Stimulated activated CD4-positive, alpha-beta T cell treated with anti-CD3 and anti-CD28 coated beads, Interleukin-4, amount 100 ng/mL, for 4 hours (primary cell): ENCODE measurements at regions not wholly inside any gene's neighbourhood (a gene's known extent, or its start where the extent isn't known, plus 50 kb on each side); places are given as distances from the start of the nearest gene placed in this dataset.

Source experiments
- DNase-seq, 2 experiments: peaks; one replicate each; pipeline ENCODE4 v3.0.0-alpha.2; 2020

DNA sequence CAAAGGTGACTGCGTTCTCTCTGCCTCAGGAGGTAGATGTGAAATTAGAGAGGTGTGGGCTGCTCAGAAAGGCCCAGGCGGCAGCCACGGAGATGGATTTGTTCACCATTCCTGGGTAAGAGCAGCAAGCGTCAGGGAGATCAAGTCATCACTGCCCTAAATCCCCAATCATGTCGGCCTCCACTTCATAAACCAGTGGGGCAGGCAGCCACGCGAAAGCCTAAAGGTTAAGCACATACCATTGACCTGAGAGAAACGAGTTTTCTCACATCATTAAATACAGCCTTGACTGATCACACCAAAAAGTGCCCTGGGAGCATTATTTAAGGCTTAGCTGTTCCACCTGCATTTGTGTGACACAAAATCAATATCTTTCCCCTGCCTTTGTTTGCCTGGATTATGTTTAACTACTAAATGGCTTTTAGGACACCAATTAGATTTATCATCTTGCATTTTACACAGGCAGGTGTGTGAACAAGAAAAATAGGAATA, 50.7 kb upstream of the FOXB1 start:
- DNase-seq = no peak

DNA sequence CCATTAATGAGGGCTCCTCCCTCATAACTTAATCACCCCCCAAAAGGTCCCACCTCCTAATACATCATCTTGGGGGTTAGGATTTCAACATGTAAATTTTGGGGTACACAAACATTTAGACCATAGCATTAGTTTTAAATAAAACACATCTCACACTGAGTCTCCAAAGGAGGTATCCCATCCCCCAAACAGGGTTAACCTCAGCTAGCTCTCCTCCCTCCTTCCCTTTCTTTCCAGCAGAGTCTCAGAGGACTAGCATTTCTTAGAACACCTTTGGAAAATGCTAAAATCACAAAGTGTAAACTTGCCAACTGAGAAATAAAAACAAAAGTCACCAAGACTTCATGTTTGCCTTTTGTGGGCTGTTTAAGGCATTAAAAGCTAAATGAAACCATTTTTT, 51.2 kb upstream of the FOXB1 start:
- no peak for DNase-seq

DNA sequence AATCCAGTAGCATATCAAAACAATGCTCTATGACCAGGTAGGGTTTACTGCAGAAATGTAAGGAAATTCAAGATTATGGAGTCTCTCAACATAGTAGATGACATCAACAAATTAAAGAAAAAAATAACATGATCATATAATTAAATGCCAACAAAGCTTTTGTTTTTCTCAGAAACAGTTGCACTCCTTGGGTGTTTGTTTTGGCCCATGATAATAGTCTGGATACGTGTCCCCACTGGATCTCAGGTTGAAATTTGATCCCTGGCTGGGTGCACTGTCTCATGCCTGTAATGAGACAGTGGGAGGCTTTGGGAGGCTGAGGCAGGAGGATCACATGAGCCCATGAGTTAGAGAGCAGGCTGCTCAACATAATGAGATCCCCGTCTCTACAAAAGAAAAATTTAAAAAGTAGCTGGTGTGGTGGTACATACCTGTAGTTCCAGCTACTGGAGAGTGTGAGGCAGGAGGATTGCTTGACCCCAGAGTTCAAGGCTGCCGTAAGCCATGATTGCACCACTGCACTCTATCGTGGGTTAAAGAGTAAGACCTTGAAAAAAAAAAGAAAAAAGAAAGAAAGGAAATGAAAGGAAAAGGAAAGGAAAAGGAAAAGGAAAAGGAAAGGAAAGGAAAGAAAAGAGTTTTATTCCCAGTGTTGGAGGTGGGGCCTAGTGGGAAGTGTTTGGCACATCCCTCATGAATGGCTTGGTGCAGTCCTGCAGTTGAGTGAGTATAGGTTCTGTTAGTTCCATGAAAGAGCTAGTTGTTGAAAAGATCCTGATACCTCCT, 53.3 kb upstream of the FOXB1 start:
- DNase-seq = no peak

DNA sequence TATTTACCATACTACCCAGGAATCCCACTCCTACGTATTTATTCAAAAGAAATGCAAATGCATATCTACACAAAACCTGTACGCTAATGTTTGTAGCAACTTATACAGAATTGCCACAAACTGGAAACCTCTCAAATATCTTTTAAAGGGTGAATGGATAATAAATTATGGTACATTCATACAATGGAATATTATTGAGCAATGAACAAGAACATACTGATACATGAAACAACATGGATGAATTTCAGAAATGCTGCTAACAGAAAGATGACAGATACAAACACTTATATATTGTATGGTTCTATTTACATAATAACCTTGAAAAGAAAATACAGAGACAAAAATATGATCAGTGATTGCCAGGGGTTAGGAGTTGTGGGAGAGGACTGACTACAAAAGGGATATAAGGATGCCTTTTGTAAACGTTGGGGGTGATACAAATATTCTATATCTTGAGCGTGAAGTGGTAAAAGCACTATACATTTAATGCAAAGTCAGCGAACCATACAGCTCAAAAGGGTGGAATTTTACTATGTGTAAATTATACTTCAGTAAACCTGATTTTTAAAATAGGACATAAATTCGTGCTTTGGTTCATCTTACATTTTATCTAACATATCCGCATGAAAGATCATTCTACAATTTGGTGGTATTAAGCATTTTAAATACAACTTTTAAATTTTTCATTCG, 55.0 kb upstream of the FOXB1 start:
- no peak for DNase-seq

DNA sequence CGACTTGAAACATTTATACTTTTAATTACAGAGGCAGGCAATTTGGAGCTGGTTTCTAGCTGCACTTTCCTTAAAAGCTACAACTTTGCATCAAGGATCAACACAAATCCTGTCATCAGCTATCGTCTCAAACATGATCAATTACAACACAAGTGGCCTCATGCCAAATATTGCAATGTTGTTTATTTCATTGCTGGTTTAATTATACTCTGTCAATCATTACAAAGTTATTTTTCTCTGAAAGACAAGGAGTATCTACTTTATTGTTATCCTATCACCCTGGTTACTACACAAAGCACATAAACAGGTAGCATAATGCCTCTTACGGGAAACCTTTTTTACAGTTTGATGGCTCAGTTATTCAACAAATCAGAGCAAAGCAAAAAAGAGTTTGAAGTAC, 58.0 kb upstream of the FOXB1 start:
- DNase-seq = no peak

DNA sequence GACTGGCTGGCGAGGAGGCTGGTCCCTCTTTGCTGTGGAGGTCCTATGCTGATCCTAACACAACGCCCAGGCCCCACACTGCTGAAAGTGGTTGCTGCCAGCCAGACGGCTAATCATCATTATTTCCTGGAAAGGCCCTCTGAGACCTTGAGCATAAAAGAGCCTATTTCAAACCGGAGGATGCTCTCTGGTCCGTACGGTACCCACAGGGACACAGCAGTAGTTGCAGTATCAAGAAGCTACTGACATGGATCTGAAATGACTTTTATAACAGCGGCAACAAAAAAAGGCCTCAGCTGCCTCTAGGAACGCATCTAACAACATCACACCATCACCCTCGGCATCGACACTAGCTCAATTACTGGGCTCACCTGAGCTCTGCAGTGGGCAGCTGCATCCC, 59.1 kb upstream of the FOXB1 start:
- DNase-seq = no peak

DNA sequence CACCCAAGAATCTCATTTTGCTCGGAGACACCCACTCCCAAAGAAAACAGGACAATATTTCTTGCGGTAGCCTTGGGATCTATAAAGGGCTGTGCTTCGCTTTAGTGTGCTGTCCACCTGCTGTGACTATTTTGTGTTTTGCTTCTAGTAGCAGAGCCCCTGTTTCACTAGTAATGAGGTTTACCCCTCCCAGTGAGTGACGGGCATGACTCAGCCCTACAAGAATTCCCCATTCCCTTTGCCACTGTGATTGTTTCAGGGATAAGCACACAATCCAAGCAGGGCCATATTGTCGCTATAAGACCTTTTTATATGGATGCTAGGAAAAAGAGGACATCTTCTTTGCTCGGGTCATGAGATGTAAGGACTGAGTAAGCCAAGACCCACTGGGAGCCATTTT, 62.5 kb upstream of the FOXB1 start:
- no peak for DNase-seq

DNA sequence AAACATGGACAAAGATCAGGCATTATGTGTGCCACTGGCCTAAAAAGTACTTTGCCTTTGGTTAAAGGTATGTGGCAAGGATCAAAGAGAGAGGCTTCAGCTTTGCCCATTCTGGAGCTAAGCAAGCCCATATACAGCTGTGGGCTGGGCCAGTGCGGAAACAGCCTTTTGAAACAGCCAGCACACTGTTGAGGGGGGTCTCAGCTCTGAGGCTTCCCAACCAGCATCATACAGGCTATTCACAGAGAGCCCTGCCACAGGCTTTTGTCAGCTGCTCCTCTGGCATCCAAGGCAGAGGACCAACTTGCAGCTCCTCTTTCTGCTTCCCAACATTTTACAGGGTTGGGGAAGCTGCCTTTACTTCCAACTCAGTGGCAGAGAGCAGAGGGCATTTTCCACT, 63.2 kb upstream of the FOXB1 start:
- no peak for DNase-seq

DNA sequence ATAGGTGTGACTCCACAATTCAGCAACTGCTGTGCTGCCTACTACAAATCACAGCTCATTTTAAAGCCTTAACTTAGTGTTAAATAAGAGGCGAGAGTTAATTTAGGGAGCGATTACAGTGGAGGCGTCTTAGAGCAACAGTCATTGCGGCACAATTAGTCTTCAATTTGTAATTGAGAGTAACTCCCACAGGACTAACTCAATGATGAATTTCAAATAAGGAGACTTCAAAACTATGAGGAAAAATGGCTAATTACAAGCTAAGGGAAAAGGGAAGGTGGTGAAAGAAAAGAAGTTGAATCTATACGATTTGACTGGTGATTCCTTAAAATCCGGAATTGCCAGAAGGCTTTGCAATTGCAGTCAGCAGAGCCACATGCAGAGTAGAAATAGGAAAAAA, 63.7 kb upstream of the FOXB1 start:
- DNase-seq = no peak

DNA sequence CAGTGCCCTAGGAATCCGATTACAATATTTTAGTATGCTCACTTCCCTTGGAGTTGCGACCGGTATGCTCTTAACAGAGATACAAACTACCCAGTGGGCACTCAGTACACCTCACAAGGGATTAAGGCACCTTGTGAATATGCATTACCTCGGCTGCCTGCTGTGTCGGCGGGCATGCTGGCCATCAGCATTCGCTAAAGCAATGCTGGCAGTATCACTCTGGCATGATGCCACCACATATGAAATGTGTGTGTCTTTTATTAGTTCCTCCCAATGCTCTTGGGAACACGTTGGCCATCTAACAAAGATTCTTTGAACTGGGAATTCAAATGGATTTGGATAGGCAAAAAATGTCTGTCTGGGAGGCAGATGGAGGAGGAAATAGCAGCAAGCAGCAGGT, 67.4 kb upstream of the FOXB1 start:
- no peak for DNase-seq

DNA sequence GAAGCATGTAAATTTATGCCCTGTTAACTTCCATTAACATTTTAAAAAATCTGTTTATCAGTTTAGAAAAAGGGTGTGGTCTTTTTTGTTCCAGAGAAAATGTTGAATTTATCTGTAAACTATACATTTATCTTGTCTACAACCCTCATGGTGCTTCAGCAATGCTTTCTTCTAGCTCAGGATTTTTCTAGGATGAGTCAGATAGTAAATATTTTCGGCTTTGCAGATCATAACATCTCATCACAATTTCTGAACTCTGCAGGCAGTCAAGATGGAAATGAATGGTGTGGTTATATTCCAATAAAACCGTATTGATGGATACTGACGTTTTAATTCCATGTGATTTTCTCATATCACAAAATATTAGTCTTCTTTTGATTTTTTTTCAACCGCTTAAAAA, 70.5 kb upstream of the FOXB1 start:
- no peak for DNase-seq

DNA sequence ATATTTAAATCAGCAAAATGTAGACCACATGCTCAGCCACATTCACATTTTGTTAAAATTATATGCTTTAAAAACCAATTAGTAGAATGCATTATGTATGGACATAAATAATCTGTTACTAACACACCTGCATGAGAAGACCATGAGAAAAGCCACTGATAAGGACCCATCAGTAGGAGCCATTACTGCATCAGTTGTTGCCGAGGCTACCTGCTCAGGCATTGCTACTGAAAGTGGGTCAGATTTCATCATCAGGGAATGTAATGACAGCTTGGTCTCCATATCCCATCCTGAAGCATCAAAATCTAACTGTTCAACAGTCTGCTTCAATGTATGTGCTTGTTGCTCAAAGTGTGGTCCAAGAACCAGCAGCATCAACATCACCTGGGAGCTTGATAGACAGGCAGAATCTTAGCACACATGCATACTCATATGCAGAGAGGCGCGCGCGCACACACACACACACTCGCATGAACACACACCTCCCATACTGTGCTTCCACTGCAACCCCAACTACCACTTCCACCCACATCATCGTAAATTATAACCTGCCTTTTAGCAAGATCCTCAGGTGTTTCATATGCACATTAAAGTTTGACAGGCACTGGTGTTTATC, 72.4 kb upstream of the FOXB1 start:
- no peak for DNase-seq

DNA sequence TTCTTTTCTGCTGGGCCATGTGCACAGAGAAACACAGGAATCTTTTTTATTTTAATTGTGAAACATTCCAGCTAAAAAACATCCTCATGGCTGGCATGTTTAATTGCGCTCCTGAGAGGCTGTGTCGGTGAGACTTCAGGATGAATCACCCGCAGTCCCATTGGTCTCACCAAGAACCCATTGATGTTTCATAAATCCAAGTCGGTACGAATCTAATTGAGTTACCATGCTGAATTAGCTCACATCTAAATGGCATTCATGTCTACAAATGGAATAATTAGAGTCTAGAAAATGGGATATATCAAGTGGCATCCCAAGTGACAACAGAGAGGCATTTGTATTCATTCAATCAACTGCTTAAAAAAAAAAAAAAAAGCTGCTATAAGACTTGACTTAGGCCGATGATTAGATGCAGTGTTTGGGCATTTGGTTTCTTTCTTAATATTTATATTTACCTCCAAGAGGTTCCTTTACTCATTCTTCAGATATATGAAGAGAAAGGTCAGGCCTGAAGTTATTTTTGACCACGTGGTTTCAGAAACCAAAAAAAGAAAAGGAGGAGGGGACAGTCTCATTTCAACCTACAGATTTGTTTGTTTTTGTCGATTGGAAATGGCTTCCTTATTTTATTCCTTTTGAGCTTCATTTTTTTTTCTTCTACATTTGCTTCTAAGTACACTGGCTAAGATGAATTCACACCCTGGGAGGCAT, 79.1 kb upstream of the FOXB1 start:
- no peak for DNase-seq

DNA sequence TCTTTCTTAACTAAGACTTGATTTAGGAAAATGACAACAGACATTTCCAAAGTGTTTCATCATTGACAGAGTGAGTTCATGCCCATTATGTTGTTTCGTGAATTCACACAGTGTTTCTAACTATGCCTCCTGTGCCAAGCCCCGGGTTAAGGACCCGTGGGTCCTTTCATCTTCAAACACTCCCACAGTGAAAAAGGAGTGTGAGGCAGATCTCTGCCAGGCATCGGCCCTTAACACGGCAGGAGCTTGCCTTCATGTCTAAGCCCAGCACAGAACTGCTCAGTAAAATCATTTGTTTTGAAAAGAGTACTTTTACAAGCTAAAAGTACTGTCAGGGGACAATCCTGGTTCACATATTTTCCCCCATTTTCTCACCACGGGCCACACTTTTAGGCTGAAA, 80.0 kb upstream of the FOXB1 start:
- DNase-seq = no peak

DNA sequence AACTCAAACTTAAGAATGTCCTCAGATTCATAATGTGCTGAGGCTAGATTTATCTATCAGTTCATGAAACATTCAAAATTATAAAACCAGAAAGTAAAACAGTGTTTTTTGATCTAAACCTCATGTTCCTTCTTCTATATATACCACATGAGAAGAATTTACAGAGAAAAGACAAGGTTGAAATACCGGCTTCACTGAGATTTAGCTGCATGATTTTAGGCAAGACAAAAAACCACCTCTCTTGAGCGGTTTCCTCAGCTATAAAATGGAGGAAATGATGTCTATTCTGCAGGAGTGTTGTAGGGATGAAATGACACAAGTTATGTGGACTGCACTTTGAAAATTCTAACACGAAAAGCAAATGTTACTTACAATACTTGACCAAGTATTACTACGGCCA, 80.6 kb upstream of the FOXB1 start:
- no peak for DNase-seq

DNA sequence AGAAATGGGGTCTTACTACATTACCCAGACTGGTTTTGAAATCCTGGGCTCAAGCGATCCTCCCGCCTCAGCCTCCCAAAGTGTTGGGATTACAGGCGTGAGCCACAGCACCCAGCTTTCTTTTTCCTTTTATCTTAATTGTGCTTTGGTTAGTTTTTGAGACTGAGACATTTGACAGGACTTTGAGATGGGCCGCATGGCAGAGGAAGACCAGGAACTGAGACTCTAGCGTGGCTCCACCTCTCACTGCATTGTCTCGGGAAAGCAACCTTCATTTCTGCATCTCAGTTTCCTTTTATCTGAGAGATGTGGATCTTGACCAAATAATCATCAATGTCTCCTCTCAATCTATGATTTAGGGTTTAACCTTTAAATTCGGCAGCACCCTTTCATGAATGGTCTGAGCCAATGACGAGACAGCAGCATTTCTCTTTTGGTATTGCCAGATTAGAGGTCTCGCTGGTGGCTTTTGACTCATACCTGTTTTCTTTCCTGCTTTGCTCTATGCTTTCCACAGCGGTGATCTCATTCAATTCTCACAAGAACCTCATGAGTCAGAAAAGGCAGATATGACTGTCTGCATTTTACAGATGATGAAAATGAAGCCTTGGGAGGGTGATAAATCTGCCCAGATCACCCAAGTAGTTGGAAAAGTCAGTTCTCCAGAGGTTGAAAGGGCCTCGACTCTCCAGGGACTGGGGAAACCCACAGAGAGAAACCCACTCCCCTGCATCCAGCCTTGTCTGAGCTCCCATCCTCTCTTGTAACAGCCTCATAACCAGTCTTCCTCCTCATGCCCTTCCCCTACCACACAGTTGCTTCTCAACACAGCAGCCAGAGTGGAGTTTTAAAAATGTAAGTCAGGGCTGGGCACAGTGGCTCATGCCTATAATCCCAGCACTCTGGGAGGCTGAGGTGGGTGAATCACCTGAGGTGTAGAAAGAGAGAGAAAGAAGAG, 84.8 kb upstream of the FOXB1 start:
- DNase-seq = peak; percentile 24 to 57

DNA sequence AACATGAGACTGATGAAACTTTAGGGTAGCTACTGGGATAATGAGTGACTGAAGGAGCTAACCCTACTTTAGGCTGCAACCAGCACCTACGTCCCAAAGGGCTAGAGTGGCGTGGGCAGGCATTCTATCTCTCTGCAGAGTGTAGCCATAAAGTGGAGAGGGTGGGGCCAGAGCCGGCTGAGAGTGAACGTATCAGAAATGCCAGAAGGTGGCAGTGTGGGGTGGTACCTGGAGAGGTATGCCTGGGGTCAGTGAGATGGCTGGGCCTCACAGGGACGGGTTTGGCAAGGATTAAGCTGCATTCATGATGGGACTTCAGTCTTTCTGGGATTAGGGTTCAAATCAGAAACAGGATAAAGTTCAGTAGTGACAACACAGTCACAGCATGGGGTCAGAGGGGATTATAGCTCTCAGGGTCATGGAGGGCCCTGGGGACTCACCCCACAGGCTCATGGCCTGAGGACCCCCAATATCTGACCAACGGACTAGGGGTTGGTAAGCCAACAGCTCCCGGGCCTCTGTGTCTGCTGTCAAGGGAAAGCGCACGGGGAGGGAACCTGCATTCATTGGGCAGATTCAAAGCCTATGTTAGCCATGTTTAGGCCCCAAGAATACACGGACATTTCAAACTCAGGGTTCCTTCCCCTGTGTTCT, 86.5 kb upstream of the FOXB1 start:
- peak; percentile 58 to 60 for DNase-seq

DNA sequence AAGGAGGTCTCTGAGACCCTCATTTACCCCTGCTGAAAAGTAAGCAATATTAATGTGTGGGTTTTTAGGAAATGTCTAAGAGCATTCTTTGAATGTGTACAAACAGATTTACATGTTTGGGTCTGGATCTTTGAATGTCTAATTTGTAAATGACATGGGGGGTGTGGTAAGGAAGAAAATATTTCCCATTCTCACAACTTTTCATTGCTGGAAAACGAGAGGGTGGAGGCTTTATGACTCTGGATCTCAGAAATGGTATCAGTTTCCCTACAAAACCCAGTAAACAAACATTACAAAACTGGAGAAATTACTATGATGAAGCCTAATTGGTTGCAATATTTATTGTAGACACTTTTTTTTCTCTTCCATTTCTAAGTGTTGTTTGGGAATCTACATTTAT, 98.1 kb upstream of the FOXB1 start:
- no peak for DNase-seq

DNA sequence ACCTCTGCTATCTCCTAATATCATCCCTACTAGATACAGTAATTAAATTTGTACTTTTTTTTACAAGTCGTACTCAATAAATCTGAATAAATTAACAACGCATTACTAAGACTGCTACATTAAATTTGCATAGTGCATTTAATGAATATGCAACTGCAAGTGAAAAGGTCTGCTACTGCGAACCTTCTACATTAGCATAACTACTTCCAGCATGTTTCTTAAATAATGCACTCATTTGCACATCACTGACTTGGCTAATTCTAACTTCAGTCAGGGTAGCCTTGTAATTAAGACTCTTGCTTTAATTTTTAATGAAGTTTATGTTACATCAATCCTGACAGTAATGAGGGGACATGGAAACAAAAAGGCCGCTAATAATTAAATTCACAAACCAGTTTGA, 98.9 kb upstream of the FOXB1 start:
- no peak for DNase-seq

DNA sequence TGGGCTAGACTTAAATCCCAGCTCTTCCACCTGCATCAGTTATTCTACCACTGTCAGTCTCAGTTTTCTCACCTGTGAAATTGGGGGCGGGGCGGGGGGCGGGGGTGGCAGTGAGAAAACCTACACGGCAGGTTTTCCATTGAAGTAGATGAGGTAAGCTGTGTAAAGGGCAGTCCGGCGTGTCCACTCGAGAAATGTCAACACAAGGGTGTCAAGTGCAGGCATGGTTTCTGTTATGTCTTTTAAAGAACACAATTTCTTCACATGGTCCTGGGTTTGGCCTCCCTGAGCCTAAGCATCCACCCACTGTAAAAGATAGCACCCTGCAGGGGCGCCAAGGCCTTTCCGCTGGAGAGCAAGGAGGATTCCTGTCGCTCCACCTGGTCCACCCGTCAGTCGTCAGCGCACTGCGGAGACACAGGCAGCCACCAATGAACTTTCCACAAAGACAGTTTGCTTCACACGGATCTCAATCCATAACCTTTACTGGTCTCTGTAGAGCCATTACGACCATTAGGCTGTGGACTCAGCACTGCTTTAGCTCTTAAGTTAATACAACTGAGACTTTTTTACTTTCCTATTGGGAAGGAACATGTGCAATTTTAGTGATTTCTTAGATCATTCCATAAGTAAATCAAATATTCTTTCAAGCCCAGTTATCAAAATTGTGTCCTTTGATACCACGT, 99.5 kb upstream of the FOXB1 start:
- DNase-seq = no peak

DNA sequence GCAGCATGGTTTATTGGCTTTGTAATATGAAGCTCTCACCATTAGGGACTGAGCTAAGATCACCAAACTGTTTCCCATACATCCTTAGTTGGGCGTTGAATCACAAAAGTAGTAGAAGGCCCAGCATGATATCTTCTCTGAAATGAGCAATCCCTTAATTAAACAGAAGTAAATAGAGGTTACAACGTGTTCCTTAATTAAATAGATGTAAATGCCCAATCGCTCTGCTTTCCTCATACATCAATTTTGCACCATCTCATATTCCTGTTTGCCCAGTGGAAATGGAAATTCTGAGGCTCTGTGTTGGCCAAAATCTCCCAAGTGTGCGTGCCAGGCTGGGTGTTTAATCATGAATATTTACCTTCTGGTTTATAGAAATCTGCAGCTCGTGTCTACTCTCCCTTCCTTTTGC, 107.4 kb upstream of the FOXB1 start:
- no peak for DNase-seq
